Skeletal muscle cell (primary cell): ENCODE measurements at regions not wholly inside any gene's neighbourhood (a gene's known extent, or its start where the extent isn't known, plus 50 kb on each side); places are given as distances from the start of the nearest gene placed in this dataset.
"Not testable (repeated sequence)": the region's sequence is repeated elsewhere in the genome, so short reads cannot be mapped to it uniquely, and the experiment has no call there.

Experiments used
- DNase-seq: peaks from one replicate; pipeline ENCODE4 v3.0.0-alpha.2; 2010; ENCODE audit warnings: low read depth
- H3K4me3 ChIP-seq: 2 replicates; pipeline ENCODE4 v1.5.1; 2011; ENCODE audit warnings: low read depth, mild to moderate bottlenecking, control low read depth, low read length, moderate library complexity

DNA sequence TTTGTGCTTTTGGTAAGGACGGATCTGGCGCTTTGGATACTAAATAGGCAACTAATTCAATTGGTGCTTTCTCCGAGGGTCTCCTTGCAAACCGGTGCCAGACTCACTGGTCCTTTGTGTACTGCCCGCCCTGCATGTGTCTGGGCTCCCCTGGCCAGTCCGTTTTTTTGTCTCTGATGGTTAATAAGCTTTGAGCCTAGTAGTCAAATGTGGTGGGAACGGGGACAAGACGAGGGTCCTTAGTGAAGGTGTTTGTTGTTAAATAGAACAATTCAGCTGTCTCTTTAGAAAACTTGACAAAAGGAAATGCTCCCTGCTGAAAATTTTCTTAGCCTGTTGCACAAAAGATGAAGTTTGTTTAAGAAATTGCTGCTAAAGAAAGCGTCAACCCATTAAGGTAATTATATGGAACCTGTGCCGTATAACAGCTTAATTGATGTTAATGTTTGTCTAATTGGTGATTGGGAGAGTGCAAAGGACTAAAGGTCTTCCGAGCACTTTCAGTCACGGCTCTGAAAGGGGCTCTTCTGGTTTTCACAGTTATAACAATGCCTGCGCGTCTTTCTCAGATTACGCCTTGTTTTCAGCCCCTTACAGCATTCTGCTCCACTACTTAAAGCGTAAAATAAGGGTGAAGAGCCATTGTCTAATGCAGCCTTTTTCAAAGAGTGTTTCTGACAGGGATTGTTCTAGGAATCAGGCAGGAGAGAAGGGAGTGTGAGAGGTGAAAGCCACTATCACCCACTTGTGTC, 537.4 kb downstream of the PRKD1 start:
- peak overlapping the region; percentile 16 for H3K4me3 ChIP-seq

DNA sequence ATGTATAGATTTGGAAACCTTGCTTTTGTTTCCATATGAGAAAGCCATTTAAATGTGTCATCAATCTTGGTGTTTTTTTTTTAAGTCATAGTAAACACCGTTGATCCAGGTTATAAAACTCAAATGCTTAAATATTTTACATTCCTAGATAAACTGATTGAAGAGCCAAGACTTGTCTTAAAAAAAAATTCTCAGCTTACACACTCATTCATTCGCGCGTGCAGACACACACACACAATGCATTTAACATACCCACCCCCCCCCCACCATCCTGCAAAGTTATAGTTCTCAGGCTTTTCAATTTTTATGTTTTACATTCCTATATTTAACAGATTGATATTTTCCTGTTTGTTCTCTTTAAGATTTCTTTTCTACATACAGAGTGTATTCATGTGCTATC, 536.4 kb downstream of the PRKD1 start:
- DNase-seq, result no peak
- H3K4me3 ChIP-seq, result no peak overlapping the region

More for the DNA sequence above, 537.4 kb downstream of the PRKD1 start:
- DNase-seq, result no peak

DNA sequence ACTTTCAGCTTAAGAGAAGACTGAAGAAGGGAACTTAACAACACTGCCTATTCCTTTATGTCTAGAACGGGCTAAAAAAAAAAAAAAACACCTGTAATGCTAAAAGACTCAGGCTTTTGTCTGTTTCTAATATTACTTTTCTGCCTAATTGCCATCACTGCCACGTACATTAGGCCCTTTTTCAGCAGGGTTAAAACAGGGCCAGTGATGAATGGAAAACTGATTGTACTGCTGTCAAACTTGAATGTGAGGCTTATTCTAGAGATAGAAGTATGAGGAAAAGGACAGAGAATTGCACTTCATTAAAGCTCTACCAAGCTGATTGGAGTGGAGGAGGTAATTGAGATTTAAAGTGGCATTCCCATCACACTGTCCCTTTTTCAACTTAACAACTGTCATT, 535.8 kb downstream of the PRKD1 start:
- DNase-seq, result no peak
- no peak overlapping the region for H3K4me3 ChIP-seq

DNA sequence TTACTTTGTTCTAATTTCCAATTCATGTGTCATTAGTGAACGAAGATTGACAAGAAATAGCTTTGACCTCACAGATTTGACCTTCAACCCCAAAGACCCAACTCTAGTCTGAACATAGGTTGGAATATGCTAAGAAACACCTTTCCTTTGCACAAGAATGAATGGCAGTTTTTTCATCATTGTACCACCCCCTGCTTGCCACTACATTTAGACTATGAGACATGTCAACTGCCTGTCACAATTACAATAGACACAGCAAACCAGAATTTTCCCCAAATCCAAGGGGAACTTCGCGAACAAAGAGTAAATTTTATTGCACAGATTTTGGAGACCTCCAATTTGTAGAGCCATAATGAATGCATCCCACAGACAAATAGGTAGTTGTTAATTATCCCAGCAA, 535.4 kb downstream of the PRKD1 start:
- no peak overlapping the region for H3K4me3 ChIP-seq
- no peak for DNase-seq

DNA sequence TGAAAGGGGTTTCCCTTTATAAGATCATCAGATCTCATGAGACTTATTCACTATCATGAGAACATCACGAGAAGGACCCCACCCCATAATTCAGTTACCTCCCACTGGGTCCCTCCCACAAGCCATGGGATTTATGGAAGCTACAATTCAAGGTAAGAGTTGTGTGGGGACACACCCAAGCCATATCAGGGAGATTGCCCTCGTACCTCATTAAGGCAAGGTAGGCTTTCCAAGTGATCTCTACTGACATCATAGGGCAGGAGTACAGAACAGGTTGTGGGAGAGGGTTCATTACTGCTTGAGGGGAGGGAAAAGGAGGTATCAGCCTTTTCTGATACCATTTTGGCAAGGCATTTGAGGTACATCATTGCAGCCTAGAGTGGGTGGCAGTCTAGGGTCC, 524.6 kb downstream of the PRKD1 start:
- H3K4me3 ChIP-seq, result no peak overlapping the region
- no peak for DNase-seq

DNA sequence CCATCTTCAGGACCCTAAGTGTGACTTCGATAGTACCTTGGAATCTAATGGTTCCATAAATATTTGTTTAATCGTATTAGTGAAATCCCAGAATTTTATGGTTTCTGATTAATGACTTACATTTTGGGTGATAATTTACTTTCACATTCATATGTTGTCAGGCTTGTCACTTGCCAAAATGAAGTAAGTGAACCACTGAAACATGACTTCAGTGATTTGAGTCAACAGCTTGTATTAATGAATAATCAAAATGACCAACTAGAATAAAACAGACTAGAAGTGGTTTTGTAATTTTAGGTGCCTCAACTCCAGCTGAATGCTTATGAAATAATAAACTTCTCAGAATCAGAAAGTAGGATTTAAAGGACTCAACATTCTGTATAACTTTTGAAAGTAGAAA, 517.1 kb downstream of the PRKD1 start:
- H3K4me3 ChIP-seq, result no peak overlapping the region
- no peak for DNase-seq

DNA sequence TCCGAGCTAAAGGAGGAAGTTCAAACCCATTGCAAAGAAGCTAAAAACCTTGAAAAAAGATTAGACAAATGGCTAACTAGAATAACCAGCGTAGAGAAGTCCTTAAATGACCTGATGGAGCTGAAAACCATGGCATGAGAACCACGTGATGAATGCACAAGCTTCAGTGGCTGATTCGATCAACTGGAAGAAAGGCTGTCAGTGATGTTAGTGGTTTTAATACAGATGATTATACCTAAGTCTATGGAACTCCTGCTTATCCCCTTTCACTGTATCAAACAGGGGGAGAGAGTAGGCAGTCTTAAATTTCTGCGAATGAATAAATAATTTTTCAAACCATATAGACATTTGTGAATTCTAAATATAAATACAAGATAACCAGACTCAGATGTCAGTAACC, 512.7 kb downstream of the PRKD1 start:
- DNase-seq, H3K4me3 ChIP-seq: not testable (repeated sequence)

DNA sequence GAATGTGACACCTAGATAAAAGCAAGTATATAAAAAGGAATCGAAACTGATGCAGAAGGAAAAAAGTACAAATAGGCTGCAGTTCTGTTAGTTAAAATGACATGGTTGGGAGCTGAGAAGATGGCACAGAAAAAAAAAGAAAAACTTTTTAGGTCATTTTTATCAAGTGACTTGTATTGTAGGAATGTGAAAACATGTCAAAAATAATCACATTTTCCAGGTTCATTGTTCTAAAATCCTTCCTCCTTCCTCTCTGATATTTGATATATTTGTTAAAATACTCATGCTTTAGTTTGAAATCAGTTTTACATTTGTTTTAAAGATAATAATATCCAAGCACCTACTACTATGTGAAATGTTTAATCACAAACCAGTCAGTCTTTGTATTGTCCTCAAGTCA, 507.9 kb downstream of the PRKD1 start:
- no peak for DNase-seq
- no peak overlapping the region for H3K4me3 ChIP-seq

DNA sequence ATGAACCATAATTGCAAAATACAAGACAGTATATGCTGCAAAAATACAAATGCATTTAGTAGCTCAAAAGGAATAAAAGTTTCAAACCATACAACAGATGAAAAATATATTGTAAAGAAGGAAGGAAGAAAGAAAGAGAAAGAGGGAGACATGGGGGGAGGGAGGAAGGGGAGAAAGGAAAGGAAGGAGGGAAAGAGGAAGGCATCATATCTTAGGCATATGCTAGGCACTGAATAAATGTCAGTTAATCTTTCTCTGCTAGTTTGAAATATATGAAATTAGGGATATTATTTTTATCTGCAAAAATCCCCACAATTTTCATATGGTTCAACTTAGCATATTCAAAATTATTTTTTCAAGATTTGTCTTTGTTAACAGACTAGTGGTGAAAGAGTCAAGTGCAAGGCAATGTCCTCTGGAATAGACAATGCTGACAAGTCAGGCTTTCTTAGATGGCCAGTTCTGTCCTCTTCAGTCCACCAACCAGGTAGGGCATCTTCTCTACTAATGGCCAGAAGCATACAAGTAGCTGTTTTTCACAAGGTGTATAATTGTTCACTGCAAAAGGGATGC, 506.4 kb downstream of the PRKD1 start:
- DNase-seq, result no peak
- H3K4me3 ChIP-seq, result no peak overlapping the region

DNA sequence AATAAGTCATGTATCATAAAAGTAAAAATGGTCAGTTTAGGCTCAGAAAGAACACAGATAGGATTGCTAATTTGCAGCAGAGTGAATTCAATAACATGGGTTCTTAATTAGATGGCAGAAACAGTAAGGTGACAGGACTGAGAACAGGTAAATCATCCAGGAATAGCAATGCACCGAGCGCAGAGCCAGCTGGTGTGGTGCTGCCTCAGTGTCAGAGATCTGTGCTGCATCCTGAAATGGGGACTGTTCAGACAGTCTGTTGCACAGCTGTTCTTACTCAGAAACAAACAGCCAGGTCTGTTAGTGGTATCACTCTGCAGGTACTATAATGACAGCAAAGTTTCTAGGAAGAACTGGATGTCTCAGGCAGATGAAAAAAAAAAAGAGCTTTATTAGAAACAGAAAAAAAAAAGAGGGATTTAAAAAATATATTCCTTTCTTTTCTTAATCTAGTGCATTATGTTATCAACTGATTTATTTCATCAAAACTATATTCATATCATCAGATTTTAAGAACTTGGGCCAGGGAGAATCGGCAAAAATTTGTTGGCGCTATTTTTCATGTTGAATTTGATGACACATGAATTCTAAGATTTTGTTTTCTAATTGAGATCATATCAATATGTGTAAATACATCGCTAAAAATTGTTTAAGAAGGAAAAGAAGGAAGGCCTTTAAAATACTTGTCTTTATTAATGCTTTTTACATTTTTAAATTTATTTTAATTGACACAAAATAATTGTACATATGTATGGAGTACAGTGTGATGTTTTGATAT, 501.8 kb downstream of the PRKD1 start:
- DNase-seq, result no peak
- H3K4me3 ChIP-seq, result no peak overlapping the region

DNA sequence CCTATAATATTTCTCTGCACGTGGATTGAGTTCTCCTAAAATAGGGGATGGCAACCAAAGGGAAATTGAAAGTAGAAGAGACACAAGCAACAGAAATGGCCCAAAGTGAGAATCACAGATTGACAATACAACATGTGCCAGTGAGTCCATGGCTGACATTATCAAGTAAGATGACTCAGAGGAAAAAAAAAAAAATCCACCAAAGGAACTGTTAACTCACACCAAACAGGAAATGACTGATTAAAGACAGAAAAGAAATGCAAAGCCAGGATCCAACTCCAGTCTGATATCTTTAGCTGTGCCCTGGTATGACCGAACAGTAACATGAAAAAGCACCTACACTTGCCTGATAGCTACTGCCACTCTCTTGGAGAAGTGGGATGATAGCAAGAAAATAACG, 485.0 kb downstream of the PRKD1 start:
- no peak overlapping the region for H3K4me3 ChIP-seq
- peak; percentile 28 for DNase-seq

DNA sequence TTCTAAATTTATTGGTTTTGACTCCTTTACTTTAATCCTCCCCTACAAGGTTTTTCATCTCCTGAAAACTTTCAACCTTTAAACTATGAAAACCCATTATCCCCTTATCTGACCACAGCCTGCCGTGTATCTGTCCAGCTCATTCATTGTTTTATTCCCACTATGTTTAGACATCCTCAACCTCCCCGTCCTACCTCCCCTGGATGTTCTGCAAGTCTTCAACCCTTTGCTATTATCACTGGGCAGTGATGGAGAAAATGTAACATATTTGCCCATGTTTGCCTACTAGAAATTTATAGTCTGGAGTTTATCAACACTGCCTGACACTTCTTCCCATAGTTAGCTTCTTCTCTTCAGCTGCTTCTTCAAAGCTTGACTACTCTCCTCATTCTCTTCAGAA, 483.4 kb downstream of the PRKD1 start:
- H3K4me3 ChIP-seq, result no peak overlapping the region
- no peak for DNase-seq

DNA sequence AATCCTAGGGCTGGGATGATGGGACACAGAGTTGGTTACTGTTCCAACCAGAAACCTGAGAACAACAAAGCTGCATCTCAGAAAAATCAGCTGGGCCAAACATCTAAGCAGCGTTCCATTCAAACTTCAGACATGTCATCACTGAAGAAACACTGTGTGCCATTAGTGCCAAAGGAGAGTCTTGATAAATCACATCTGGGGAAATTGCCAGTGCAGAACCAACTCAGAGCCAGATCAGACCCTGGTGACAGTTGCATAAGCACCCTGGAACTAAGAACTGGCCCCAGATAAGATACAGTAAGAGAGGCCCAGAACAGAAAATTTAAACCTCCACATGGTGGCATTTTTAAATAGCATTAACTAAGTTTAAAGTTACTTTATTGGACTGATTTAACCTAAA, 482.8 kb downstream of the PRKD1 start:
- DNase-seq, result no peak
- H3K4me3 ChIP-seq, result no peak overlapping the region

DNA sequence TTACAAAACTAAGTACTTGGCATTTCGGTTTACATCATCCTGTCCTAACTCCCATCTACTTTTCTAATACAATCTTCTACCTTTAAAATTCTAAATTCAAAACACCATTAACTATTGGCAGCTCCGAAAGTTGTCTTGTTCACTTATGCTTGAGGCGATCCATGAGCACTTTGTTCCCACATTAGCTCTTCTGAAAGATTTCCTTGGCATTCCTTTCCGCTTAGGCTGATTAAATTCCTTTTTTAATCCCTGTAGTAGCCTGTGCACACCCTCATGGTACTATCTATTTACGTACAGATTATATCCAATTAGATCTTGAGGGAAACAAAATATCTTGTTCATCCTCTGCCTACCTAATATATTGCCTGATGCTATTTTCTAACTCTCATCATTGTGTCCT, 480.7 kb downstream of the PRKD1 start:
- H3K4me3 ChIP-seq, result no peak overlapping the region
- DNase-seq, result no peak

DNA sequence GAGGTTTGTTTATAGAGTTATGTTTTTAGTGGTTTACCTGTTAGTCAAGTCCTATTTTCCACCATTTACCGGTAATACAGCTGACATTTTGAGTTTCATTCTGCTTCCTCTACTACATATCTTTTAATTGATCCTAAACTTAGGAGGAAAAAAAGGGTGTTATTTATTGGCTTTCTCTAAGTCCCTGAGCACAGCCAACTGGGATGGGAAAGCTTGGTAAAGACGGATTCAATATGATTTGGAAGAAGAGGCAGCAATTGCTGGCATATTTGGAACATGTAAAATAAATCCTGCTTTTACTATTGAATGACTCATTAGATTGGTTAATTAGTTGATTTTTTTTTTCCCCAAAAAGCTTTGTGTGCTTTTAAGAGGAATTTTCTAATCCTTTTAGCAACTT, 475.7 kb downstream of the PRKD1 start:
- no peak for DNase-seq
- no peak overlapping the region for H3K4me3 ChIP-seq

DNA sequence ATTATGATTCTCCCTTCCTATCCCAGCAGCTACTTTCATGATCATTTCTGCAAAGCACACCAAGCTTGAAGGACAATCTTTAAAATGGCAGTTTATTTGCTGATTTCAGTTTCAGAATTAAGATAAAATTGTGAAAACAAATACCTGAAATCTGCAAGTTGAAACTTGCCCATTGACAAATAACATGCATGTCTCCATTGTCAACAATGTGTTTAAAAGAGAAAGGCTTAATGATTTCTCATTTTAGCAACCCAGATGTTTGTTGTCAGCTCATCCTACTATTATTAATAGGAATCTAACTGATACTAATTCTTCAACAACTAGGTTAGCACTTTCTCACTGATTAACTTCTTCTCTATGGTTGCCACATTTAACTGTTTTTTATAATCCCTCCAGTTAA, 474.6 kb downstream of the PRKD1 start:
- DNase-seq, result no peak

DNA sequence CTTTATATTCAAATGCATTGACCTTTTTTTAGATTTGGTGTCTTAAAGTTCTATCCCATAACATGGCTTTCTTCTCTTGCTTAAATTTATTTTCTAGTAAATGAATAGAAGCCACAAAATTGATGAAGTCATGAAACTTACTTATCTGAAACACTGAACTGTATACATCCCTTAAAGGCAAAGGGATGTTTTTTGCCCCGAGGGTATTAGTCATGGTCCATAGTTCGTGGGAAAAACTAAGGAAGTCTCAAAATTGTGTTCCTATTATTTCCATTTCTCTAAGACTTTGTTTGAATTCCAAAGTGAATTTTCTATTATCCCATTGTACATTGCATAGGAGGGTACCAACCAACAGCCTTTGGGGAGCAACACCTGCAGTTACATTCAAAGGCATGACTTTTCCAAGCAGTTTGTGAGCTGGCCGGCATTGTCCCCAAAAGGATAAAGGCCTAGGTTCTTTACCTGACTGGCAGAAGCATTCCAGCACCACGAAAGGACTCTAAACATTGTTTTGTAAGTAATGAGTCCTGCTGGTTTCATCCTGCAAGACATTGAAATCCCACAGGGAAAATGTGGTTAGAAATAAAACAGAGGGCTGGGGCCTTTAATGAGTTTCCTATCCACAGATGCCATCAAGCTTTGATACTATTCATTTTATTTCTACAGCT, 473.5 kb downstream of the PRKD1 start:
- DNase-seq, result peak; percentile 44
- H3K4me3 ChIP-seq, result no peak overlapping the region

More for the DNA sequence above, 474.6 kb downstream of the PRKD1 start:
- no peak overlapping the region for H3K4me3 ChIP-seq

DNA sequence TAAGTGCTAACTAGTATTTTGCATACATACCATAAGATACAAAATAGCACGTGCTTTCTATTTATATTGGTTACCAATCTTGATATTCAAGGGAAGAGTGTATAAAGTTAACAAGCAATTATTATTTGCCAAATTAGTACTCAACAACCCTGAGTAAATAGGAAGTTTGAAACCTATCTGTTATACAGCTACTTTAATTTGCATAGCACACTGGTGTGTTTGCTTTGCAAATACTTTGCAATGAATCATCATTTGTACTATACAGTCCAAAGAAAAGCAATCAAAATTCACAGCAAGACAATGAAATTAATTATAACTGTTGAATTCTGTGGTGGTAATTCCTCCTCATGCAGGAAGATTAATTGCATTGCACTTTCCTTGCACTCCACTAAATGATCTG, 469.1 kb downstream of the PRKD1 start:
- H3K4me3 ChIP-seq, result no peak overlapping the region
- DNase-seq, result no peak

DNA sequence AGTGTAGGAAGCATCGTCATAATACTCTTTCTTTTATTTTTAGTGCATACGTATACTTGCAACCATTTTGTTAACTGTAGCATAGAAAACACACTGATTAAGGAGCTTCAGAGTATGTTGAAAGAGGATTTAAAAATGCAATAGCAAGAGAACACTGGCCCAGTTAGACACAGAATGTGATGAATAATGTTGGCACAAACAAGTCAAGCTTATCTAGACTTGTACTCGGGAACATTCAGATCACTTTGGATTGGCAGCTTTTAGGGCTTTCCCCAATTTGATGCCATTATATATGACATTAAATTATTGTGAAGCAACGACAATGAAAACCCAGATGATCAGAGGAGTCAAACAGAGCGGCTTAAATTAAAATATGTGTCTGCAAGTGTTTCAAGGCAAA, 468.1 kb downstream of the PRKD1 start:
- H3K4me3 ChIP-seq, result no peak overlapping the region
- no peak for DNase-seq

DNA sequence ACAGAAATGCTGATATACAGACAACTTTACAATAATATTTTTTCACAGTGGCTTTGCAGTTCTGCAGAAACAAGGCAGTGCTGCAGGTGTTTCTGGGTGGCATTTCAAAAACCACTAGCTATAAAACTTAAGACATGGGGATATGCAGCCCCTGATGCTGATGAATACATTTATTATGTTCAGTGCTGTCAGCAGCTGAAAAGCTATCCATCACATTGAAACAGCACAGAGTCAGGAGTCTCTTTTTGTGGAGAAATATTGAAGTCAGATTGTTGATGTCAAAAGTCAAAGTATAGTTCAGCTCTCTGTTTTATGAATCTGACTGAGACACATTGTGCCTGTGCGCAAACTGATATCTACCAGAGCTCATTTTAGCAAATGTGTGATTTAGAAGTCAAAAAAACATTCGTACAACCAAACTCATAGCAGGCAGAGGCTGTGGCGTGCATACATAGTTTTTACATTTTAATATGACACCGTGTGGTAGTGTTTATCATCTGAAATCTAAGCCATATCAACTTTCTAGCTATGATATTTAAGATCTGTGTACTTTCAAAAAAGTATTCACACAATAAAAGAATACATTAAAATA, 467.6 kb downstream of the PRKD1 start:
- DNase-seq, result no peak

More for the DNA sequence above, 467.6 kb downstream of the PRKD1 start:
- no peak overlapping the region for H3K4me3 ChIP-seq
